ENCODE measurements at regions not wholly inside any gene's neighbourhood (a gene's known extent, or its start where the extent isn't known, plus 50 kb on each side); places are given as distances from the start of the nearest gene placed in this dataset.
A peak's percentile ranks its signal among the peaks of the same experiment; 100 is the strongest.

DNA sequence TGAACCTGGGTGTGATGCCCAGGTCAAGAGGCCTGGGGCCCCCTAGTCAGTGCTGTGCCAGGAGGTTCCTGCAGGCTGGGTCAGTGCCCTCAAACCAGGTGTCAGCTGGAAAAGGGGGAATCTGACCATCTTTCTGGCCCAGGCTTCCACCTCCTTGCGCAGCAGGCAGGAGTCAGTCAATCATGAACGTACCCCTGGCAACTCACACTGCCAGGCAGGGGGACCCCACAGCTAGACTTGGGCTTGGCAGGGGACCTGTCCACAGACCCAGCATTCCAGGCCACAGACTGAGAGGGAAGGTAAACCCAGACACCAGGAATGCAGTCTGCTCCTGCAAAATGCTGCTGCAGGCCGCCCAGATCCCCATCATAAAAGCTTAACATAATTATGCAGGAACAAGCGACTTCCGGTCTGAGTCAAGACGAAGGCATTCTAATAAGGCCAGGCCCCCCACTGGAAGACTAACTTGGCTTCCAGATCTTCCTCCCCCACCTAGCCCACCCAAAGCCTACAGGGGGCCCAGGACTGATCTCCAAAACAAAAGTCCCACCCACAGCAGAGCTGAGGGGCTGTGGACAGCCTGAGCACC is 156.3 kb downstream of the BCOR start:
- DNase-seq = peak; percentile 32

DNA sequence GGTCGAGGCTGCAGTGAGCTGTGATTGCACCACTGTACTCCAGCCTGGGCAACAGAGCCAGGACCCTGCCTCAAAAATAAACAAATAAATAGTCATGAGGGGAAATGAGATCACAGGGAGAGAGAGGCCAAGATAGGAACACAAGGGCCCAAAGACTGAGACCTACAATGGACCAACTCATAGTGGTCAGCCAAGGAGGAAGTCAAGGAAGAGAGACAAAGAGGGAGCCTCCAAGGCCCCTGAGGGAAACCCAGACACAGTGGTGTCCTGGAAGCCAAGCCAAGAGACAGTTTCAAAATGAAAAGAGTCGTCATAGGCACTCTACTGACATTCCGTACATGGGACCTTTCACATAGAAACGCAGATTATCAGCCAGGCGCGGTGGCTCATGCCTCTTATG is 153.3 kb downstream of the BCOR start:
- no peak for DNase-seq

DNA sequence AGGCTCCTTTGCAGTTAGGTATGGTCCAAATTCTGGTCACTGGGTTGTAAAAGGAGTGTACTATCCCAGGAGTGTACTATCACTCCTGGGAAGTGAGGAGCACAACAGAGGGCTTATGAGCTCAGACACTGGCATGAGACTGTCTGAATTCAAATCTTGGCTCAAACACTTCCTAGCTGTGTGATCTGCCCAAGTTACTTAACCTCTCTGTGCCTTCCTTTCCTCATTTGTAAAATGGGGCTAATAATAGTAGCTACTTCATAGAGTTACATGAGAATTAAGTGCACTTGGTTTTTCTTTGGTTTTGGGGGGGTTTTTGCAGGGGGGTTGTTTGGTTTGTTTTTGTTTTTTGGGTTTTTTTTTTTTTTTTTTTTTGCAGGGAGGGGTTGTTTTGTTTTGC is 152.0 kb downstream of the BCOR start:
- no peak for DNase-seq

DNA sequence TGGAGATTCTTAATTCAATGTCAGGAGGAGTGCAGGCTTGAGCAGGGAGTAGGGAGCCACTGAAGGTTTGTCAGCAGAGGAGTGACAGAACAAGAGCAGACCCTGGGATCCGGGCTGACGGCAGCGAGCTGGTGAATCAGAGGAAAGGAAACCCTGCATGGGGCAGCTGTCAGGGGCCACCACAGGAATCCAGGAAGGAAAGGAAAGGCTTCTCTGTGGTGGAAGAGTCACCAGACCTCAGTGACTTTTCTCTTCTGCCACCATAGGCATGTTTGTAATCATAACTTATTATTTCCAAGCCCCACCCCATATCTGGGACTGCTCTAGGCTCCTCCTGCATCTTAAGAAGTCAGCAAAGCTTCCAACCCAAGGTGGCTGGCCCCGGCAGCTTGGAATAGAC is 150.9 kb downstream of the BCOR start:
- DNase-seq = no peak

DNA sequence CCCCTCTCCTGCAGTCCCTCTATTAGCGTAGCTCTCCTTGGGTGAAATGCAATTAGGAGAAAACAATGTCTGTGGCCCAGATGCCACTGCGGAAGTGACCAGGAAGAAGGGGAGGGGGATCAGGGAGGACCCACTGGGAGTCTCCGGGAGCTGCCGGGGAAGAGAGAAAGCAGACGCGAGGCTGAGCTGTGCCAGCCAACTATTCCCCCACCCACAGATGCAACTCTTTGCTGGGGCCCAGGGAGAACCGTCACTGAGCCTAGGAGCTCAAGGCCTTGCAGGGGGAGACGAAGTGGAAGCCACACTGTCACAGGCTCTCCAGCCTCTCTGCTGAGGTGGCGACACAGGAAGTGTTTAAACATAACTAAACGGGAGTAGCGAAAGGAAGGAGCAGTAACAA is 149.2 kb downstream of the BCOR start:
- no peak for DNase-seq

DNA sequence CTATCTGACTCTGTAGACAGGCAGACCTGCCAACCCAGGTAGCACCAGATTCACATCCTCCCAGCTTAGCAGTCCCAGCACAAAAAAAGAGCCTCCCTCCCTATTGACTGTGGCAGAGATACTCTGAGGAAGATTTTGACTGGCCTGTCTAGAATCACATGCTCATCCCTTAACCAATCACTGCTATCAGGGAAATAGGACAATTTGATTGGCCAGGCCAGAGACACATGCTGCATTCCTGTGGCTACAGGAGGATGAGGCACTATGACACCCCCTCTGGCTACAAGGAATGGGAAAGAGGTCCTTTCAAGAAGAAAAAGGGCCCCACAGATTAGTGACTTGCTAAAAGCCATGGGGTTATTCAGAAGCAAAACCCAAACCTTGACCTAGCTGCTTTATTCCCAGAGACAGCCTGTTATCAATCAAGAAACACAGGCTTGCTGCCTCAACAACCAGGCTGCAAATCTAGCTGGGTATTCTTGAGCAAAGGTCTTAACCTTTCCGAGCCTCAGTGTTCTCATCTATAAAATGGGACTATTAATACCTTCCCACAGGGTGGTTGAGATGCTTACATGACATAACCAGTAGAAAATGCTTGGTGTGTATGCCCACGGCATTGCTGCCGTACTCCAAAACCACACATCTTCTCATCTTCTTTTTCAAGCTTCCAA is 147.6 kb downstream of the BCOR start:
- no peak for DNase-seq

DNA sequence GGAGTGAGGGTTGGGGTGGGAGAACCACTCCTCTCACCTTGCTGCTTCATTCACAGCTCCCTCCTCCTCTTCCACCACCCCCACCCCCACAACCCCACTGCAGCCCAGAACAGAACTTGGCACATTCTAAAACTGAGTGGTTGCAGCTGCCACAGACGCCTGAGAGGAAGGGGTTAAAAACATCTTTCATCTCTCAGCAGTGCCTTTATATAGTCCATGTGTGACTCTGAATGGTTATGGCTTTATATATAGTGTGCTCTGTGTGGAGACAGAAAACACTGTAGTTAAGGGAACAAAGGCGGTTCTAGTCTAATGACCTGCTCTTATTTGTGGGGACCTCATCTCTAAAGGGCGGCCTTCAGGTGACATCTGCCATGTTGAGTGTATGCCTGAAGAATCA is 144.8 kb downstream of the BCOR start:
- DNase-seq = no peak

DNA sequence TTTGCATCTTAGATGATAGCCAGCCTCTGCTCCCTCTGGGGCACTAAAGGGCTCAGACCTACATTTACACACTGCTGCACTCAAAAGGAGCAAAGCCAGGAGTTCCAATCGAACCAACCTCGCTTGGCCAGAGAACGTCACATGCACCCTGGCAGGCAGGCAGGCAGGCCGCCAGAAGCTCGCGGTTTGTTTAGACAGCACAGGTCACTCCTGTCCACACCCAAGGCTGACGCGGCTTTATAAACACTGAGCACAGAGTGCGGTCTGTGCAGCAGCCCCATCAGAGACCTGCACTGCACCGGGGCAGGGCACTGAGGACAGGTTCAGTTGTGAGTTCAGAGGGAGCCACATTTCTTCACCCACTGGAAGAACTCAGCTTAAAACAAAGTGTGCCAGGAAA is 143.9 kb downstream of the BCOR start:
- DNase-seq = no peak

DNA sequence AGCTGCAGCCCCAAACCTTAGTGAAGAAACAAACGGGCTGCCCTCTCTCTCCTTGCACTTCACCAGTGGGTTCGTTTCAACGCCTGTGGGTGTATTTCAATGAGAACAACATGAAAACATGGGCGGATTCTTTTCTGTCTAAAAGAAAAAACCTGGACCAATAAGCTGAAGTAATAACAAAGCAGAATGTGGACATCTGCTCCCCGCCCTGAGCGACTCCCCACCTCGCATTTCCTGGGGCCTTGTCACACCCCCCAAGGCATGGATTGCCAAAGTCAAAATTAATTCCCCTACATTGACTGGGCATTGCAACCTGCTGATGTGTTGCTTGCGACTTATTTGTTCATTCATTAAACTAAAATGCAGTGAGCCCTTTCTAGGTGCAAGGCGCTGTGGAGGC is 142.9 kb downstream of the BCOR start:
- no peak for DNase-seq

DNA sequence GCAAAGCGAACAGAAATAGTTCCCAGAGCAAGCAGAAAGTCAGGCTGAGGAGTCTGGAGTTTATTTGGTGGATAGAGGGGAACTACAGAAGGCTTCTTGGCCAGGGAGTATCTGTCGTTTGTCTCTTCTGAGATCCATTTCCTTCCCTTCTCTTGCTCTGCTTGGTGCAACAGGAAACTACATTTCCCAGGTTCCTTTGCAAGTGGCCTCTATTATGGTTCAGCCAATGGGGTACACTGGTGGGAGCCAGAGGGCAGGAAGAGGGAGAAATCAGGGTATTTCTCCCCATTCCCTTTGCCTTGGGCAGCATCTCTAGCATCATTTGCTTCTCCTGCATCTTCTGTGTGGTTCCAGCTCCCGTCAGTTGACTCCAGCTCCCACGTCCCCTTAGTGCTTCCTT is 142.1 kb downstream of the BCOR start:
- DNase-seq = no peak

DNA sequence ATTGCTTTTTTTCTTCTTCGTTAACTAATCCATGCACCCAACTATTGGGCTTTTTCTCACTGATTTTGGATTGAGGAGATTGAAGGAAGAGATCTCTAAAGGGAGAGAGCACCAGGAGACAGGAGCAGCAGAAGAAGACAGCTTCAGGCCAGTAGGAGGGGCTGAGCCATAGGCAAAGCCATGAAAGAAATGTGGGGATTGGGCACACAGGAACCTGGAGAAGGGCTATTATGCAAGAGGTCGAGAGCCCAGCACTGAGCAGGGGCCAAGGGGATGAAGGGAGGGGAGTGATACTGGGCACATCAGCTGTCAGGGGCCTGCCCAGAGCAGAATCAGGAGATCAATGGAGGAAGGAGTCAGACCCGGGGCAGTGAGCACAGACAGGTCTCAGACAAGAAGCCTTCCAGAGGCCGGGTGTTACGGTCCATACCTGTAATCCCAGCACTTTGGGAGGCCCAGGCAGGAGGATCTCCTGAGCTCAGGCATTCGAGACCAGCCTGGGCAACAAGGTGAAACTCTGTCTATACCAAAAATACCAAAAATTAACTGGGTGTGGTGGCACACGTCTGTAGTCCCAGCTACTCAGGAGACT is 140.9 kb downstream of the BCOR start:
- no peak for DNase-seq

DNA sequence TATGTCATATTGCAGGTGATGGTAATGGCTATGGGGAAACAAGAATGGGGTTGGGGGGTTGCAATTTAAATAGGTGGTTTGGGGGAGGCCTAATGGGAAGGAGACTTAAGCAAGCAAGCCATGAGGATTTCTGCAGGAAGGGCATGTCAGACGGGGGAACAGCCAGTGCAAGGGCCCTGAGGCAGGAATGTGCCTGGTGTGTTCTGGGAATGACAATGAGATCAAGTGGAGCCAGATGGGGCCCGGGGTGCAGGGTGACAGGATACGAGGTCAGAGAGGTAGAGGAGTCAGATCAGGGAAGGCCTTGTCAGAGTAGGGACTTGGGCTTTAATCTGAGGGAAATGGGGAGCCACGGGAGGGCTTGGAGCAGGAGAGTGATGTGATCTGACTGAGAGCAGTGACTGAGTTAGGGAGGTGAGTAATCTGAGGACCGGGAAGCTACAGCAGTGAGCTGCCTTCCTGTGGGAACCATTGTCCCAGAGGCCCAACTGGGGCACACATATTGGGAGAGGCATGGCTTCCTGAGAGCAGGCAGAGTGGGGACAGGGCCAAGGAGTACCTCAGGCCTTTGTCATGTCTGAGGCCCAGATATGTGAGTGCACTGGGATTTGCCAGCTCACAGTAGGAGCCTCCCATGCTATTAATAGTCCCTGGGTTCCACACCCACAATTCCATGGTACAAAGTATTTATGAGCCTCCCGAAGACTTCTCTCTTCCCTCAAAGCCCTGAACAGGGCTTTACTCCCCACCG is 139.8 kb downstream of the BCOR start:
- no peak for DNase-seq

DNA sequence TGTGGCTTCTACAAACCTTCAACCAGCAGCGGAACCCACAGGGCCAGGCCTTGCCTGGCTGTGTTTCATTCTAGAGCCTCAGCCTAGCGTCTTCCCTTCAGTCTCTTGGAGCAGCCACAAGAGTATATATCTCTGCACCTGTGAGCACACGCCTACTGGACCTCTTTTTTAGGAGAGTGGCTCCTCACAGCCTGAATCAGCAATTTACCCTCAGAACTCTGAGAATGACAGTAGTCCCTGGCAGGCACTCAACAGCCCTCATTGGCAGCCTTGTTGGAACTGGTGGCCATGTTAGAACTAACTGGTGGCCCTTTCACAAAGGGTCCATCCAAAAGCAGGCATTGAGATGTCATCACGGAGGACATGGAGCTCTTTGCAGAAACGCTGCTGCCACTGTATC is 138.9 kb downstream of the BCOR start:
- DNase-seq = no peak

DNA sequence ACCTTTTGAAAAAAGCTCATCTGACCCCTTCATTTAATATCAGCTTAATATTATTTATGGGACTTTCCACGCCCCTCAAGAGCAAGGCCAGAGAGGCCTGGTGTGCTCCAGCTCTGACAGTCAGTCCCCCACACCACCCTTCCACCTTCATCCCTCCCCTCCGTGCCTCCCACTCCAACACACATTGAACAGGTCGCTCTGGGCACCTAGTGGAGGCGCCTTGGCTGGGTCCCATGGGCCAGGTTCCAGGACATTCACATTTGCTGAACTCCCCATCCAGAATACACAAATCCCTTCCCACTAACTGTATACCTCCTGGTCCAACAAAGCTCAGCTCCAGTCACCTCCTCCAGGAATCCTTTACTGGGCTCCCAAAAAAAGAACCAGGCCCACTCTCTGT is 137.5 kb downstream of the BCOR start:
- no peak for DNase-seq

DNA sequence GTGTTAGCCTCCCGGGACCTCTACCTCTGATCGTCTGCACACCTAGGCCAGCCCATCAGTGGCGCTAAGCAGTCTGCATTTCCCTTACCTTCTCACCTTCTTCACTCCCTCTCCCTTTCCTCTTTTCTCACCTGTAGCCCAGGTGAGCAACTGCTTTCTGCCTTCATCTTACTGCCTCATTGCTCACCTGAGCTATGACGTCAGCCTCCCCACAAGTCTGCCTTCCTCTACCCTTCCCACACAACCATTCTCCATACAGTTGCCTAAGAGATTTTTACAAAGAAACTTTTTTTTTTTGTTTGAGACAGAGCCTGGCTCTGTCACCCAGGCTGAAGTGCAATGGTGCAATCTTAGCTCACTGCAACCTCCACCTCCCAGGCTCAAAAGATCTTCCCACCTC is 136.3 kb downstream of the BCOR start:
- no peak for DNase-seq

DNA sequence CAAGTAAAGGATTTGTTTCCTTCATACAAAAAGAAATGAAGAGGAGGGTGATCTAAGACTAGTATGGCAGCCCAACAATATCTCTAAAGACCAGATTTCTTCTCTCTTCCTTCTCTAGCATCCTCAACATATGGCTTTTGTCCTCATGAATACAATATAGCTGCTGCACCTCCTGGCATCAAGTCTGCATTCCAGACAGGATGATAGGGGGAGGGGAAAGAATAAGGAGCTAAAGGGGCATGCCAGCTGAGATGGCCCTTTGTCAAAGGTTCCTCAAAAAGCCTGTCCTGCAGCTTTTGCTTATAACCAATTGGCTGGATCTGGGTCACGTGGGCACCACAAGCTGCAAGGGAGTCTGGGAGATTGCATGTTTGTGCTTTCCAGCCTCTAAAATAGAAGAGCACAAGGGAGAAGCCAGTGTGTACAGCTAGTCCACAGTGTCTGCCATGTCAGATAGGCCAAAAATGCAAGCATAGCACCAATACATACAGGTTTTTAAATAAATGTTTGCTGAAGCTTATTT is 132.6 kb downstream of the BCOR start:
- no peak for DNase-seq

DNA sequence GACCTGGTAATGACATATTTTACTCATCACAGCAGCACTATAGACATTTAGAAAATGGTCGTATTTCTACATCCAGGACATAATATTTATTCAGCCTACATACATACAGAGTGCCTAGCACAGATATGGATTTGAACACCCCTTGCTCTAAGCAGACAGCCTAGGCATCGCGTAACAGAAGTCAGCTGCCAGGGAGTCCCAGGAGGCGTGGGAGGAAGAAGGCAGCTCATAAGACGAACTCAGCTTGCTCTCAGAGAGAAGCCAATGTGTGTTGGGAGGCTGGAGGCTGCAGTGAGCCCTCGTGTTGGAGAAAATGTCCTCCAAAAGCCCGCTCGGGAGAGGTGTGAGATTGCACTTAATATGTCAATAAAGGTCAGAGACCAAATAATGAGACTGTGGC is 131.6 kb downstream of the BCOR start:
- no peak for DNase-seq

DNA sequence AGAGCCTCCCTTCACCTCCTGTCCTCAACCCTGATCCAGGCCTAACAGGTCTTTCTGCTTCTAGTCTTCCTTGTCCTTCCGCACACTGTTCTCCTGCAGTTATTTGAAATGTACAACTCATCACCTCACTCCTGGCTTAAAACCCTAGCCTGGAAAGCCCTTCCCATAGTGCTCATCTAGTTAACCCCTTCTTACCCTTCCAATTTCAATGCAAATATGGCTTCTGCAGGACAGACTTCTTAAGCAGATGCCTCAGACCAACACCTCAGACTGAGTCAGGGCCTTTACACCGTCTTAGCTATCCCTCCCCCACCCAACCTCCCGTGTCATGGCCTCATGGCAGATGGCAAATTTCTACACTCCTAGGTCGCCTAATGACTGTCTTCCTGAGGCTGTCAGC is 130.4 kb downstream of the BCOR start:
- no peak for DNase-seq

DNA sequence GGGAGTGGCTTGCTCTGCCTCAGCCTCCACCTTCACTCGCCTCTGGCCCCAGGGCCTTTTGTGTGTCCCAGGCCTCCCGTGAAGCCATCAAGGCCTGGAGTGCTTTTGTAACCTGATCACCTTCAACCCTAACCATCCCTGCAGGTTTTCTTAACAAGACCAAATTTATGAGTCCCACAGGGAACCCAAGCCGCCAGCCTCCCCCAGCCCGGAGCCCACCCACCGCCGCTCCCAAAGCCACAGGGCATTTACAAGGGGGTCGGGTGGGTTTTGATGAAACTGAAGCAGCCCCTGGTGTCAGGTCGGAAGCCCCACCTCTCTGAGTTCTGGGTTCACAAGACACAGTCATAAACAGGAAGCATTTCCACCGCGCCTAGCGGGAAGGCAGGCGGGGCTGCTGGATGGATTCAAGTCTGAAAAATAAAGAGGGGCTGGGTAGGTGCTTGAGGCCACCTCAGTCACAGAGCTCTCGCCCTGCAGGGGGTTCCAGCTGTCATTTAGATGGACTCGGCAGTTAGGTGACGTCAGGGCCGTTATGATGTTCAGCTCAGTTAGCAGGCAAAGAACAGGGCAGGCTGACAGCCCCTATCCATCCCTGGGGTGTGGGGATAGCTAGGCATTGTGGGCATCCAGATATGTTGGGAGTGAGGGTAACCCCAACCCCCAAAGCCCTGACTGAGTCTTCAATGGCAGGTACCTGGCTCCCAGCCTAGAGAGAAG is 128.5 kb downstream of the BCOR start:
- DNase-seq = no peak

DNA sequence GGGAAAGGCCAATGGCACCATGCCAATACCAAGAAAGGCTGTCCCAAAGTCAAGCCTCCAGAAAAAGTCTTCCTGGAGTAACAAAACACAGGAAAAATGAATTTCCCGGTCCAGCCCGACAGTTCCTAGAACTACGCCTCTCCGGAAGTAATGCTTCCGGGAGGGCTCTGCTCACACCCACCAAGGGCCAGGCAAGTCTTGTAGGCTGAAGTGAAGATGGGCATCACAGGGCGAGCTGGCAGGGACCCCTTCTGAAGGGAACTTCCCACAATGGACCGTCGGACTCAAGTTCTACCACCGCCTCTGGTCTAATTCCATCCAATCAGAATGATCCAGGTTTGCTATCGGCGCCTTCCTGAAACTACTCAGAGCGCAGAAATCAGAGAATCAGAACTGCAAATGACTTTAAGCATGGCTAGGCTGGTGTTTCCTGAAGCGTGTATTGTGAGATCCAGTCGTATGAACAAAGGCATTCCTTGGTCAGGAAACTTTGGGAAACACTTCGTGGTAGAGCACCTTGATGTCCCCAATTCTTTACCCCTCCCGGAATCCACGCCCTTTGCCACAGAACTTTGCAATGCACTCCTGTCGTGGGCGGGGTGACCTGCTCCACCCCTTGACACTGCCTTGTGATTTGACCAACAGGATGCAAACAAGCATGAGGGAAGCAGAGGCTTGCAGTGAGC is 127.8 kb downstream of the BCOR start:
- DNase-seq = no peak

DNA sequence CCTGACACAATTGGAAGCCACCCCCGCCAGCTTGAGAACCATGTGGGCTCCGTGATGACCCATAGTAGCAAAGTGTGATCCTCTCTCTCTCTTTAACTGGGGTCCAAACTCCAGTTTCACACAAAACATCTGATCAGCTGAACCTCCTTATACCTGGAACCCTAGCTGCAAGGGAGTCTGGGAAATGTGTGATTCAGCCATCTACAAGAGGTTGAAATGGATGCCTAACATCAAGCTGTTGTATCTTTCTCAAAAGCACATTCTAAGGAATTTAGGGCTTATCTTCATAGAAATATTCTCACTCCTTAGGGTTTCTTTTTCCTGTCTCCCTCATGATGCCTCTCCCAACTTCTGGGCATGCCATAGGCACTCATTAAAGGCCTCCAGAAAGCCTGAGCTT is 126.0 kb downstream of the BCOR start:
- DNase-seq = no peak

DNA sequence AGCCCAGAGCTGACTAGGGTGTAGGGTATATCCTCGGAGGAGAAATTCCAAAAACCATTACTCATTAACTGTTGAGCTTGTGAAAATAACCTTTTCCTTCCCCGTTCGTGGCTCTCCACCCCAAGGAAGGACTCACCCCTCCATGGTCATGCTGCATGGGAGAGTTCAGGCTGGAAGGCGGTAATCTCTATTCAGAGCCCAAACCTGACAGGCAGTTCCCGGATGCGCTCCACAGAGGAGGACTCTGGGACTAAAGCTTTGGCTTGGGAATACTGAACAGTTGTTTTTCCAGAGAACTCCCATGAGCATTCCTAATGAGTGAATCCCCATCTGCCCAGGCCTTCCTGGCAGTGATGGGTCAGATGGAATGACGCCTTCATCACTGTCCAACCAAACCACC is 125.4 kb downstream of the BCOR start:
- DNase-seq = peak; percentile 5

DNA sequence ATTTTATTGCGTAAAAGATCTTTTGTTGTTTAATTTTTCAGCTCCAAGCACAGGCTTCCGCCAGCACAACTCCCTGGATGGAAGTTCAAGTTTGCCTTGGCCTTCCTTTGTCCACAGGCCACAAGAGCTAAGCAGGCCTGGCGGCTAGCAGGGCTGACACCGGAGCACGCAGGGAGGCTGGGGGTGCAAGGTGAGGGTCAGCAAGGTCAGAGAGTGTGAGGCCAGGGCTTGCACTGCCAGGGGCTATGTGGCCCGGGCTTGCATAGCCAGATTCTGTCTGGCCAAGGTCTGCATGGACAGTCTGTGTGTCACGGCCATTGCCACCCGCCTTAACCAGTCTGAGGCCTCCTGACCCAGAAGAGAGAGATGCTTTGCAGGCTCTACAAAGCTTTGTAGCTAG is 123.9 kb downstream of the BCOR start:
- no peak for DNase-seq

All from NCI-H446 treated with DMSO at 0.1 percent for 48 hours (cell line).